Fibroblast of villous mesenchyme (primary cell): ENCODE measurements at regions not wholly inside any gene's neighbourhood (a gene's known extent, or its start where the extent isn't known, plus 50 kb on each side); places are given as distances from the start of the nearest gene placed in this dataset.

Source experiments
- DNase-seq: peaks from one replicate; pipeline ENCODE4 v3.0.0-alpha.2; 2010; ENCODE audit warnings: low read depth
- H3K4me3 ChIP-seq: 2 replicates; pipeline ENCODE4 v1.5.1; 2011; ENCODE audit warnings: low read depth, mild to moderate bottlenecking, low read length
- TF ChIP-seq, protein P1 (sequence below): IDR thresholded peaks from 2 replicates; pipeline ENCODE4 v1.5.1; 2012; ENCODE audit warnings: low read depth, mild to moderate bottlenecking, low read length; ENCODE audit not compliant: insufficient read depth

DNA sequence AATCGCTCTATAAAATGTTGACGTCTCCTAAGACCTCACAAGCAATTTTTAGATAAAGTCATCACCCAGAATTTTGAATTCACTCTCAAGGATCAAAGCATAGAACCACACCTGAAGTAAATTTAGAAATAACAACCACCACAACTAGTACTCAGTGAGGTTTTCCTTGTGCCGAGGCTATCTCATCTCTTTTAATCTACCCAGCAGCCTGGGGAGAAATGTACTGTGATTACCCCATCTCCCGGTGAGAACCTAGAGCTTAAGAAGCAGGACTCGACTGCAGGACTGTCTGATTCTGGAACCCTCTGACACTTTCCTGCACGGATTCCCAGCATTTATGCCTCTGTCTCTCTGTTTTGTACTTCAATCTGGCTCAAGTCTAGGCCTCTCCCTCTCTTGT lies 180.9 kb upstream of the PLXNC1 start:
- TF ChIP-seq, protein P1, sequence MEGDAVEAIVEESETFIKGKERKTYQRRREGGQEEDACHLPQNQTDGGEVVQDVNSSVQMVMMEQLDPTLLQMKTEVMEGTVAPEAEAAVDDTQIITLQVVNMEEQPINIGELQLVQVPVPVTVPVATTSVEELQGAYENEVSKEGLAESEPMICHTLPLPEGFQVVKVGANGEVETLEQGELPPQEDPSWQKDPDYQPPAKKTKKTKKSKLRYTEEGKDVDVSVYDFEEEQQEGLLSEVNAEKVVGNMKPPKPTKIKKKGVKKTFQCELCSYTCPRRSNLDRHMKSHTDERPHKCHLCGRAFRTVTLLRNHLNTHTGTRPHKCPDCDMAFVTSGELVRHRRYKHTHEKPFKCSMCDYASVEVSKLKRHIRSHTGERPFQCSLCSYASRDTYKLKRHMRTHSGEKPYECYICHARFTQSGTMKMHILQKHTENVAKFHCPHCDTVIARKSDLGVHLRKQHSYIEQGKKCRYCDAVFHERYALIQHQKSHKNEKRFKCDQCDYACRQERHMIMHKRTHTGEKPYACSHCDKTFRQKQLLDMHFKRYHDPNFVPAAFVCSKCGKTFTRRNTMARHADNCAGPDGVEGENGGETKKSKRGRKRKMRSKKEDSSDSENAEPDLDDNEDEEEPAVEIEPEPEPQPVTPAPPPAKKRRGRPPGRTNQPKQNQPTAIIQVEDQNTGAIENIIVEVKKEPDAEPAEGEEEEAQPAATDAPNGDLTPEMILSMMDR: no peak
- no peak overlapping the region for H3K4me3 ChIP-seq
- no peak for DNase-seq

DNA sequence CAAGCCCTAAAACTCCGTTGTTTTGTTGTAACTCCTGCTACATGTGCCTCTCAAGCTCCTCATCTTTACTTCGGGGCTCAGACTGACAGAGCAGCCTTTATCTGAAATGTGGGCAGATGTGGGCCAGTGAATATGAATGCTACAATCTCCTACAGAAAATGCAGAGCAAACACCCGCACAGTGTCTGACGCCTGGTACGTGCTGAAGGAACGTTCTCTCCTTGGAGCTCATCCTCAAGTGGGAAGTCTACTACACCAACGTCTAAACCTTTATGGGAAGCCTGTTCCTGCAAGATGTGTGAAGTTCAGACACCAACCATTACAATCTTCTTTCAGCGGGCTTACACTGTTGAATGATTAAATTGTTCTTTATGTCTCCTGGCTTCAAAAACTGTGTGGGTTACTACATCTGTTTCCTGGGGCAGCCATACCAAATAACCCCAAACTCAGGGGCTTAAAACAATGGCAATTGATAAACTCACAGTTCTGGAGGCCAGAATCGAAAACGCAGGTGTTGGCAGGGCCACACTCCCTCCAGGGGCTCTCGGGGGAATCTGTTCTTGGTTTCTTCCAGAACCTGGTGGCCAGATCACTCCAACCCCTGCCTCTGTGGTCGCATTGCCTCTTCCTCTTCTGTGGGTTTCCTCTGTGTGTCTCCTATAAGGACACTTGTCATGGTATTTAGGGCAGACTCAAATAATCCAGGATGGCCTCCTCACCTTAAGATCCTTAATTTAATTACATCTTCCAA lies 179.7 kb upstream of the PLXNC1 start:
- no peak for DNase-seq
- H3K4me3 ChIP-seq: no peak overlapping the region
- TF ChIP-seq, protein P1: no peak

- H3K4me3 ChIP-seq: no peak overlapping the region
- no peak for DNase-seq
- TF ChIP-seq, protein P1: no peak
Measured at GRCh38 chr12:93970900-93971688, 177.3 kb upstream of the PLXNC1 start.

DNA sequence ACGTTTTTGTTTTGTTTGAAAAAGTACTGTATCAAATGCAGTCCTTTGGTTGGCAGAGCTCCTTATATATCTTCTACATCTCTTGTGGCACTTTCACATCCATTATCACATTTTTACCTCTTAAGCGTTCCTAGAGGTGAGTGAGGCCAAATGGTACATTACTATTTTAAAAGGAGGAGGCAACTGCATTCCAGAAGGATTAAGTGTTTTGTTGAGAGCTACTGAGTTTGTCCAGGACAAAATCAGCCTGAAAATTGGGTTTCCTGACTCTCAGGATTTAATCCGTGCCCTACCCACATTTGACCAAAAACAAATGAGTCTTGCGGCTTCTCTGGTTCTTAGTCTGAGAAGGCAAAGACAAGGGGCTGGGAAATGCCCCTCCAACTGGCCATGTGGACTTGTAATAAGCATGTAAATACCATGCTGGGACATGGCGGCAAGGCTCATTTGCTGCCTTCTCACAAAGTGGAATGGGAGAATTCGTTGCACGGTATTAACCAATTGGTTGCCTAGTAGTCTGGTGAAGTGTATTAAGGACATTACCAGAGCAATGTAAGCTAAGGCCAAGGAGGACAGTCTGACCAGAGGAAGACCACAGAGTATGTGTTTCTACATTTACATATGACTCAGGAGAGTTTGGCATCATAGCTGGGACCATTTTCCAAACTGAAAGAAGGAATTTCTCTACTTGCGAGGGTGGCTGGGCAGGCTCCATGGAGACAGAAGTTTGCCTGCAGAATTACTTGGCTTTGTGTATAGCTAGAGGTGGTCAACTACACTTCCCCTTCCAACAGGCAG lies 175.8 kb upstream of the PLXNC1 start:
- DNase-seq: peak; percentile 36
- TF ChIP-seq, protein P1: no peak
- H3K4me3 ChIP-seq: no peak overlapping the region

DNA sequence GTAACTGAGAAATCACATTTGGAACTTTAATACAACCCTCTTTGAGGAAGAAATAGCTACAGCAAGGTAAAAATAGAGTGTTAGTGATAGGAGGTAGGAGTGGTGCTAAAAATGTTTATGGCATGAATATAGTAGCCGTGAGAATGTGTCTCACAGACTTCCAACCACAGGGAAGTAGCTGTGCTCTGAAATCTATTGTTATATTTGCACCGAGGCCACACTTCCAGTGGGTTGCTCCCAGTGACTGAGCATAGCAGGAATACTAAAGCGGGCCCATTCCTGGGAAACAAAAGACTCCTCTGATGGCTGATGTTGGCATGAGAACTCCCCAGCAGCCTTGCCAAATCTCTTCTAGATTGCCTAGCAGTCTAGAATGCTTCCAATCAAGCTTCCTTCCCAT lies 174.1 kb upstream of the PLXNC1 start:
- H3K4me3 ChIP-seq: no peak overlapping the region
- DNase-seq: no peak
- TF ChIP-seq, protein P1: no peak

GRCh38 chr12:93976024-93976423 lies 172.4 kb upstream of the PLXNC1 start:
- TF ChIP-seq, protein P1: no peak
- H3K4me3 ChIP-seq: no peak overlapping the region
- DNase-seq: no peak
